Muscle layer of duodenum (tissue), 2 donors: ENCODE measurements at regions not wholly inside any gene's neighbourhood (a gene's known extent, or its start where the extent isn't known, plus 50 kb on each side); places are given as distances from the start of the nearest gene placed in this dataset.
"Not testable (repeated sequence)": the region's sequence is repeated elsewhere in the genome, so short reads cannot be mapped to it uniquely, and the experiment has no call there.

Experiments
- H3K27ac ChIP-seq: one replicate; pipeline ENCODE4 v1.7.0; 2013; ENCODE audit warnings: mild to moderate bottlenecking, low read length
- H3K27me3 ChIP-seq: one replicate; pipeline ENCODE4 v1.7.0; 2013; ENCODE audit warnings: low read depth, mild to moderate bottlenecking, control low read depth, low read length
- H3K36me3 ChIP-seq, 2 donors: one replicate each; pipeline ENCODE4 v1.7.0; 2013; ENCODE audit warnings: low read length in 2 of 2, control low read depth in 1 of 2, mild to moderate bottlenecking in 1 of 2; ENCODE audit not compliant: insufficient read depth in 2 of 2, control insufficient read depth in 1 of 2
- H3K4me1 ChIP-seq, 2 donors: one replicate each; pipeline ENCODE4 v1.7.0; 2013; ENCODE audit warnings: low read length in 2 of 2, mild to moderate bottlenecking in 2 of 2, control low read depth in 1 of 2, moderate library complexity in 1 of 2; ENCODE audit not compliant: insufficient read depth in 2 of 2, control insufficient read depth in 1 of 2
- H3K4me3 ChIP-seq, 2 donors: one replicate each; pipeline ENCODE4 v1.7.0; 2013; ENCODE audit warnings: low read length in 2 of 2, low read depth in 1 of 2, mild to moderate bottlenecking in 1 of 2
- H3K9me3 ChIP-seq, 2 donors: one replicate each; pipeline ENCODE4 v1.7.0; 2013; ENCODE audit warnings: low read length in 2 of 2, control low read depth in 1 of 2, mild to moderate bottlenecking in 1 of 2; ENCODE audit not compliant: control insufficient read depth in 1 of 2
- donor health status: healthy.

DNA sequence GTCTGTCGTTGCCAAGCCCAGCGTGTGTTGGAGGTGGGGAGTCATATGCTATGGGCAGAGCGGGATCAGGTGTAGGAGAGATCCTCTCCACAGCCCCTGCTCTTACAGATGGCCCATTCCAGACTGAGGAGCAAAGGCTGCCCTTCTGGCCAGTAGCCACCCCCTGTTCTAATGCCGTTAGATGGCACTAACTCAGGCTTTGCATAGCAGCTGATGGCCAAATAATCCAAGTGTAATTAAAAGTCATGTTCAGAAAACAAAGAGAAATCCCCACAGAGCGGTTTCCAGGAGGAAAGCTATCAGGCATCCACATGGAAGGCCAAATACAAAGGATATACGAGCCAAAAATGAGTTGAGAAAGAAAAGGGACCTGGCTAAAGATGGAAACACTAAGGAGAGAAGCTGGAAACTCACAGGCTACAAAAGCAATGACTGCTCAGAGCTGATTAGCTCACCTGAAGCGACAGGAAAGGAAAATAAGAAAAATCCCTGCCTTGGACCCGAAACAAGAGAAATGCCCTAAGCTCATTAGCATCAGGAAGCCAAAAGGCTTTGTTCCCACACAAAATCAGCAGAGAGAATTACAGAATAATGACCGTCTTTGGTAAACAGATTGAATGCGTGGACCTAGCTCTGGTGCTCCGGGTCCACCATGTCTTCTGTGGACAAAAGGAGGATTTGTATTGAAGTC is 1002.4 kb upstream of the KLHL29 start:
- no peak overlapping the region for H3K4me3 ChIP-seq
- no peaks in the 10 kb centered on the region for H3K9me3 ChIP-seq
- no peak overlapping the region for H3K27ac ChIP-seq
- H3K4me1 ChIP-seq = no peaks in the 10 kb centered on the region
- H3K36me3 ChIP-seq = no peaks in the 10 kb centered on the region
- no peaks in the 10 kb centered on the region for H3K27me3 ChIP-seq

GRCh38 chr2:22397847-22398246 is 987.1 kb upstream of the KLHL29 start:
- Histone ChIP-seq H3K36me3 (no peaks in the 10 kb centered on the region), H3K27ac (no peak overlapping the region), H3K4me1 (no peaks in the 10 kb centered on the region), H3K27me3 (no peaks in the 10 kb centered on the region), H3K9me3 (no peaks in the 10 kb centered on the region), H3K4me3 (no peak overlapping the region)

DNA sequence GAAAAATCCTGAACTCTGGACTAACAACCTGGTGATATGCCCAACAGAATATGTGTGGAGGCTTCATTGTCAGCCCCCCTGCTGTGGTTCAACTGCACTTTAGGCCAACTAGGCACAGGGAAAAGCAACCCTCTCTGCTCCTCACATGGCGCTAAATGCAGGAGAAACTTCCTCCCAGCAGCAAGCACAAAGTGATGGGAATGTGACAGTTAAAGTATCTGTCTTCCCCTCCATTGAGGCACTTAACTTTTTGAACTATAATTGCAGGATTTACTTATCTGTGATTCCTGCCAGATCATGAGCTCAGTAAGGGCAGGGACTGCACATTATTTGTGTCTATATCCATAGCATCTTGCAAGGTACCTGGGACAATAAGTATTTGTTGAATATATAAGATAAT is 981.2 kb upstream of the KLHL29 start:
- Histone ChIP-seq H3K4me3 (no peak overlapping the region), H3K27me3 (no peaks in the 10 kb centered on the region), H3K4me1 (no peaks in the 10 kb centered on the region), H3K9me3 (no peaks in the 10 kb centered on the region), H3K36me3 (no peaks in the 10 kb centered on the region), H3K27ac (no peak overlapping the region)

GRCh38 chr2:22406625-22407024 is 978.4 kb upstream of the KLHL29 start:
- Histone ChIP-seq H3K36me3 (no peaks in the 10 kb centered on the region), H3K9me3 (no peaks in the 10 kb centered on the region), H3K4me1 (no peaks in the 10 kb centered on the region), H3K27ac (no peak overlapping the region), H3K27me3 (no peaks in the 10 kb centered on the region), H3K4me3 (no peak overlapping the region)

DNA sequence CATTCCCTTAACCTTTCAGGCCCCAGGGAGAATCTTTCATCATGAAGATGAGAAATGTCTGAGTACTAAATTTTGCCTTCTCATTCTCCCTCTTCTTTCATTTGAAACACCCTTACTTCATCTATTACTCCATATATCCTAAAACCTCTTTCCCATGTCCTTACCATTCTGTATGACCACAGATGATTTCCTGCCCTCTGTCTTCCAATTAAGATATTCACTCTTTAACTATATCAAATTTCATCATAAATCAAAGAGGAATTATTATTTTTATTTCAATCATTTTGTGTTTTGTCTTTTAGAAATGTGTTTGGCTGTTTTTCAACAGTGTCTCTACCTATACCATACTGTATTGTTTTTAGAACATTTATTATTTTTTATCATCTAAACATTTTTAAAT is 964.9 kb upstream of the KLHL29 start:
- Histone ChIP-seq H3K36me3 (no peaks in the 10 kb centered on the region), H3K9me3 (peaks cover 5 to 6% of the 10 kb centered on the region in 2 donors), H3K4me1 (no peaks in the 10 kb centered on the region), H3K4me3 (no peak overlapping the region), H3K27ac (no peak overlapping the region), H3K27me3 (no peaks in the 10 kb centered on the region)

GRCh38 chr2:22442051-22442450 is 942.9 kb upstream of the KLHL29 start:
- H3K27ac ChIP-seq = no peak overlapping the region
- H3K9me3 ChIP-seq = peaks cover 0 to 3% of the 10 kb centered on the region in 2 donors
- no peaks in the 10 kb centered on the region for H3K36me3 ChIP-seq
- H3K4me3 ChIP-seq = no peak overlapping the region
- H3K4me1 ChIP-seq = no peaks in the 10 kb centered on the region
- H3K27me3 ChIP-seq = no peaks in the 10 kb centered on the region

GRCh38 chr2:22444281-22444680 is 940.7 kb upstream of the KLHL29 start:
- Histone ChIP-seq H3K4me3 (no peak overlapping the region), H3K9me3 (peaks cover 0 to 3% of the 10 kb centered on the region in 2 donors), H3K27ac (no peak overlapping the region), H3K36me3 (no peaks in the 10 kb centered on the region), H3K4me1 (no peaks in the 10 kb centered on the region), H3K27me3 (no peaks in the 10 kb centered on the region)

- H3K27me3 ChIP-seq = no peaks in the 10 kb centered on the region
- H3K27ac ChIP-seq = no peak overlapping the region
- no peaks in the 10 kb centered on the region for H3K4me1 ChIP-seq
- H3K9me3 ChIP-seq = peaks cover 0 to 3% of the 10 kb centered on the region in 2 donors
- no peaks in the 10 kb centered on the region for H3K36me3 ChIP-seq
- no peak overlapping the region for H3K4me3 ChIP-seq
Observed at GRCh38 chr2:22449696-22450095, 935.3 kb upstream of the KLHL29 start.

DNA sequence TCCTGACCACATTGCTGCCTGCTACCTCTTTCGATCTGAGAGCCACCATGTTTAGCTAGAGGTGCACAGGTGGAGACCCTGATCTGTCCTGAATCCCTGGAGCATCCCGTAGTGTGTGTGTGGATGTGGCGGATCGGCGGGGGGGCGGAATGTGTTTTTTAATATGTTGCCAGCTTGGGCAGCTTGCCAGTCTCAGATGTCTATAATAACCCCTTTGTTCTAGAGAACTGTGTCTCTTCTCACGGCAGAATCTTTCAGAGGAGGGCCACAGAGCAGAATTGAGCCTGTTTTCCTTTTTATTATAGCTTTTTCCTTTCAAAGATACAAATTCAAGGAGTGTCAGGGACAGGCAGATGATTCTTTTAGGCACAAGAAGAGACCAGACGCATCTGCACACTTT is 934.1 kb upstream of the KLHL29 start:
- Histone ChIP-seq H3K27ac (no peak overlapping the region), H3K4me3 (no peak overlapping the region), H3K36me3 (no peaks in the 10 kb centered on the region), H3K27me3 (no peaks in the 10 kb centered on the region), H3K9me3 (peaks cover 0 to 3% of the 10 kb centered on the region in 2 donors), H3K4me1 (no peaks in the 10 kb centered on the region)

GRCh38 chr2:22454826-22455485 is 930.0 kb upstream of the KLHL29 start:
- Histone ChIP-seq H3K27ac (no peak overlapping the region), H3K4me3 (no peak overlapping the region), H3K36me3 (no peaks in the 10 kb centered on the region)

GRCh38 chr2:22458440-22458839 is 926.5 kb upstream of the KLHL29 start:
- Histone ChIP-seq H3K27ac (no peak overlapping the region), H3K9me3 (no peaks in the 10 kb centered on the region), H3K4me3 (no peak overlapping the region), H3K4me1 (no peaks in the 10 kb centered on the region), H3K36me3 (no peaks in the 10 kb centered on the region), H3K27me3 (no peaks in the 10 kb centered on the region)

More at GRCh38 chr2:22454826-22455485, 930.0 kb upstream of the KLHL29 start:
- Histone ChIP-seq H3K27me3 (no peaks in the 10 kb centered on the region), H3K9me3 (no peaks in the 10 kb centered on the region), H3K4me1 (no peaks in the 10 kb centered on the region)

DNA sequence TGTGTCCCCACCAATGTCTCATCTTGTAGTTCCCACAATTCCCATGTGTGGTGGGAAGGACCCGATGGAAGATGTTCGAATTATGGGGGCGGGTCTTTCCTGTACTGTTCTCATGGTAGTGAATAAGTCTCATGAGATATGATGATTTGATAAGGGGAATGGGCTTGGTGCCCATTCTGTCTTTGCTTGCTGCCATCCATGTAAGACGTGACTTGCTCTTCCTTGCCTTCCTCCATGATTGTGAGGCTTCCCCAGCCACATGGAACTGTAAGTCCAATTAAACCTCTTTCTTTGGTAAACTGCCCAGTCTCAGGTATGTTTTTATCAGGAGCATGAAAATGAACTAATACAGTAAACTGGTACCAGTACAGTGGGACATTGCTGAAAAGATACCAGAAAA is 909.9 kb upstream of the KLHL29 start:
- H3K36me3 ChIP-seq, H3K4me1 ChIP-seq, H3K27me3 ChIP-seq, H3K9me3 ChIP-seq, H3K4me3 ChIP-seq, H3K27ac ChIP-seq: not testable (repeated sequence)
